Hepatocyte (in vitro differentiated cells): ENCODE measurements at regions not wholly inside any gene's neighbourhood (a gene's known extent, or its start where the extent isn't known, plus 50 kb on each side); places are given as distances from the start of the nearest gene placed in this dataset.

Experiments
- DNase-seq: peaks from one replicate; pipeline ENCODE4 v3.0.0-alpha.2; 2016; ENCODE audit warnings: low spot score
- H2AFZ ChIP-seq: fragments of 200-600 bp; sonication (generic); 2 replicates; pipeline ENCODE4 v1.6.0; 2016; ENCODE audit warnings: antibody characterized with exemption, mild to moderate bottlenecking
- H3K27ac ChIP-seq: fragments of 200-600 bp; sonication (generic); 2 replicates; pipeline ENCODE4 v1.5.1; 2016; ENCODE audit warnings: mild to moderate bottlenecking
- H3K27me3 ChIP-seq: fragments of 200-600 bp; sonication (generic); 2 replicates; pipeline ENCODE4 v1.6.1; 2016
- H3K36me3 ChIP-seq: fragments of 200-600 bp; sonication (generic); replicated peaks from 2 replicates; pipeline ENCODE4 v1.5.1; 2016; ENCODE audit warnings: low read depth; ENCODE audit not compliant: insufficient read depth
- H3K4me1 ChIP-seq: fragments of 200-600 bp; sonication (generic); 2 replicates; pipeline ENCODE4 v1.5.1; 2016; ENCODE audit warnings: mild to moderate bottlenecking, moderate library complexity; ENCODE audit not compliant: insufficient read depth
- H3K4me2 ChIP-seq: fragments of 200-600 bp; sonication (generic); 2 replicates; pipeline ENCODE4 v1.6.0; 2016
- H3K4me3 ChIP-seq: fragments of 200-600 bp; sonication (generic); 2 replicates; pipeline ENCODE4 v1.5.1; 2016; ENCODE audit warnings: mild to moderate bottlenecking
- H3K79me2 ChIP-seq: fragments of 200-600 bp; sonication (generic); 2 replicates; pipeline ENCODE4 v1.6.0; 2017; ENCODE audit warnings: mild to moderate bottlenecking
- H3K9me2 ChIP-seq: fragments of 200-600 bp; sonication (generic); replicated peaks from 2 replicates; pipeline ENCODE4 v1.6.0; 2017; ENCODE audit warnings: mild to moderate bottlenecking; ENCODE audit not compliant: insufficient read depth
- H3K9me3 ChIP-seq: fragments of 200-600 bp; sonication (generic); 2 replicates; pipeline ENCODE4 v1.5.1; 2016; ENCODE audit warnings: low read depth, mild to moderate bottlenecking
- H4K20me1 ChIP-seq: fragments of 200-600 bp; sonication (generic); 2 replicates; pipeline ENCODE4 v1.6.0; 2016; ENCODE audit warnings: mild to moderate bottlenecking; ENCODE audit not compliant: insufficient read depth, poor library complexity, severe bottlenecking
- EZH2 ChIP-seq: fragments of 200-600 bp; sonication (generic); IDR thresholded peaks from 2 replicates; pipeline ENCODE4 v1.6.1; 2016; ENCODE audit warnings: antibody characterized with exemption, mild to moderate bottlenecking, borderline replicate concordance
- EZH2phosphoT487 ChIP-seq: fragments of 200-600 bp; sonication (generic); IDR thresholded peaks from one replicate; pipeline ENCODE4 v1.6.1; 2018; ENCODE audit warnings: antibody characterized with exemption, mild to moderate bottlenecking, low read depth, moderate library complexity; ENCODE audit not compliant: unreplicated experiment, severe bottlenecking
- WGBS: methylation state at CpG from one replicate; pipeline ENCODE4 v1.1.6; 2016; ENCODE audit warnings: low lambda C conversion rate; ENCODE audit errors: missing lambda C conversion rate; 5-methylcytosine and 5-hydroxymethylcytosine counted together
- TF ChIP-seq, protein P1 (sequence below): fragments of 200-600 bp; sonication (generic); IDR thresholded peaks from 2 replicates; pipeline ENCODE4 v1.5.1; 2016; ENCODE audit warnings: antibody characterized with exemption, mild to moderate bottlenecking; ENCODE audit not compliant: poor library complexity

DNA sequence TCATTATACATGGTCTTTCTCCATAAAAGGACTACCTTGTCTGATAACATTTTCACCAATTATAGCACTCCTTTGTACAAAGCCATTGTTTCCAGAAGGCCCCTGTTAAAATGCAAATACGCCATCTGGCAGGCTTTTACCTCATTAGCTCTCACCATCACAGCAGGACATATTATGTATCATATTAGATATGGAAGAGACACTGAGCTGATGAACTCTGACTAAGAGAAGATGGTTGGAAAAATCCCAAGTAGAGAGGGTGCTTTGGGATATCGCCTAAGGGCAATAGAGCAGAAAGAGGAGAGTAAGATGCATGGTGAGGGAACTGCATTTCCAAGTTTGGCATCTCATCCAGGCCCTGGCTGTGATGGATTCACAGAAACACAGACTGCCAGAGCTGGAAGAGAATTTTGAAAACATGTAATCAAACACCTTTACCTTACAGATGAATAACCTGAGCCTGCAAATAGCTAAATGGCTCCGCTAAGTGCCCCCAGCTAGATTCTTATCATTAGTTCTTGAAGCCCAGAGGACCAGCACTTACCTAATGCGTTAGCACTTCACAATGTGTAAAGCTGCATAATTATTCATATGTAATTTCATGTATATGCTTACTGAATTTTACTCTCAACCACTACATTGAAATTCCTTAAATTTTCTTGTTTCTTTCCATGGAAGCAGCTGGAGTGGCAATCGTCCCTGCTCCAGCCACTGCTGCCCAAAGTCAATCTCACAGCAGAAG, 393.6 kb upstream of the IZUMO3 start:
- H3K9me3 ChIP-seq, result no peaks in the 10 kb centered on the region
- no peak overlapping the region for H3K4me2 ChIP-seq
- no peak overlapping the region for H3K27ac ChIP-seq
- no peaks in the 10 kb centered on the region for H3K9me2 ChIP-seq
- H3K27me3 ChIP-seq, result no peaks in the 10 kb centered on the region
- TF ChIP-seq EZH2 (no peak), EZH2phosphoT487 (no peak)
- TF ChIP-seq, protein P1, sequence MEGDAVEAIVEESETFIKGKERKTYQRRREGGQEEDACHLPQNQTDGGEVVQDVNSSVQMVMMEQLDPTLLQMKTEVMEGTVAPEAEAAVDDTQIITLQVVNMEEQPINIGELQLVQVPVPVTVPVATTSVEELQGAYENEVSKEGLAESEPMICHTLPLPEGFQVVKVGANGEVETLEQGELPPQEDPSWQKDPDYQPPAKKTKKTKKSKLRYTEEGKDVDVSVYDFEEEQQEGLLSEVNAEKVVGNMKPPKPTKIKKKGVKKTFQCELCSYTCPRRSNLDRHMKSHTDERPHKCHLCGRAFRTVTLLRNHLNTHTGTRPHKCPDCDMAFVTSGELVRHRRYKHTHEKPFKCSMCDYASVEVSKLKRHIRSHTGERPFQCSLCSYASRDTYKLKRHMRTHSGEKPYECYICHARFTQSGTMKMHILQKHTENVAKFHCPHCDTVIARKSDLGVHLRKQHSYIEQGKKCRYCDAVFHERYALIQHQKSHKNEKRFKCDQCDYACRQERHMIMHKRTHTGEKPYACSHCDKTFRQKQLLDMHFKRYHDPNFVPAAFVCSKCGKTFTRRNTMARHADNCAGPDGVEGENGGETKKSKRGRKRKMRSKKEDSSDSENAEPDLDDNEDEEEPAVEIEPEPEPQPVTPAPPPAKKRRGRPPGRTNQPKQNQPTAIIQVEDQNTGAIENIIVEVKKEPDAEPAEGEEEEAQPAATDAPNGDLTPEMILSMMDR, result no peak
- no peak for DNase-seq
- WGBS, result 73% methylated on average over 5 of the region's 5 CpGs
- H3K4me3 ChIP-seq, result no peak overlapping the region
- no peaks in the 10 kb centered on the region for H3K79me2 ChIP-seq
- no peaks in the 10 kb centered on the region for H3K4me1 ChIP-seq
- H3K36me3 ChIP-seq, result no peaks in the 10 kb centered on the region
- H2AFZ ChIP-seq, result no peak overlapping the region
- H4K20me1 ChIP-seq, result no peaks in the 10 kb centered on the region

DNA sequence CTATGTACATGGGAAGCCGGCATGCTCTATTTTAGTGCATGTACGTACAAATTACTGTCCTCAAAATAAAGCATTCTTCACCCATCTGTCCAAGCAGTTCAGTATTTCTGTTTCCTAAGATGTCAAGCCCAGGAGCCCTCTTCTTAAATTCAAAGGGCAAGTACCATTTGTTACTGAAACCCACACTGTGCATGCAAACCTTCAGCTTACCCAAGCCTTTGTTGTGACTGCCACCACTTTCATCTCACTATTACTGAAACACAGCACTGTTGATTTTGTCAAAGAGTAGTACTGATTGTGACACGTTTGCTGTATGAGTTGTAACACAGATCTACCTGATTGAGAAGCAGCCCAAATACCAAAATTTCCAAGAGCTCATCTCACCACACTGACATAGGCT, 390.4 kb upstream of the IZUMO3 start:
- H3K27ac ChIP-seq, result no peak overlapping the region
- DNase-seq, result no peak
- no peak for TF ChIP-seq EZH2
- TF ChIP-seq EZH2phosphoT487, result no peak
- TF ChIP-seq, protein P1, result no peak
- H3K36me3 ChIP-seq, result no peaks in the 10 kb centered on the region
- H3K9me2 ChIP-seq, result no peaks in the 10 kb centered on the region
- no peaks in the 10 kb centered on the region for H3K4me1 ChIP-seq
- H3K4me3 ChIP-seq, result no peak overlapping the region
- H3K27me3 ChIP-seq, result no peaks in the 10 kb centered on the region
- no peak overlapping the region for H3K4me2 ChIP-seq
- H2AFZ ChIP-seq, result no peak overlapping the region
- H3K79me2 ChIP-seq, result no peaks in the 10 kb centered on the region
- H4K20me1 ChIP-seq, result no peaks in the 10 kb centered on the region
- WGBS, result 89% methylated on average over 3 of the region's 3 CpGs
- no peaks in the 10 kb centered on the region for H3K9me3 ChIP-seq

GRCh38 chr9:24932785-24933184, 387.1 kb upstream of the IZUMO3 start:
- Histone ChIP-seq H3K79me2 (no peaks in the 10 kb centered on the region), H3K4me1 (no peaks in the 10 kb centered on the region), H3K27ac (no peak overlapping the region), H2AFZ (no peak overlapping the region), H3K36me3 (no peaks in the 10 kb centered on the region), H3K9me2 (no peaks in the 10 kb centered on the region), H3K9me3 (no peaks in the 10 kb centered on the region), H3K4me2 (no peak overlapping the region), H3K4me3 (no peak overlapping the region), H3K27me3 (no peaks in the 10 kb centered on the region), H4K20me1 (no peaks in the 10 kb centered on the region)
- no peak for DNase-seq
- TF ChIP-seq, protein P1, result no peak
- no peak for TF ChIP-seq EZH2phosphoT487
- TF ChIP-seq EZH2, result no peak
- 90% methylated on average over 2 of the region's 2 CpGs for WGBS

DNA sequence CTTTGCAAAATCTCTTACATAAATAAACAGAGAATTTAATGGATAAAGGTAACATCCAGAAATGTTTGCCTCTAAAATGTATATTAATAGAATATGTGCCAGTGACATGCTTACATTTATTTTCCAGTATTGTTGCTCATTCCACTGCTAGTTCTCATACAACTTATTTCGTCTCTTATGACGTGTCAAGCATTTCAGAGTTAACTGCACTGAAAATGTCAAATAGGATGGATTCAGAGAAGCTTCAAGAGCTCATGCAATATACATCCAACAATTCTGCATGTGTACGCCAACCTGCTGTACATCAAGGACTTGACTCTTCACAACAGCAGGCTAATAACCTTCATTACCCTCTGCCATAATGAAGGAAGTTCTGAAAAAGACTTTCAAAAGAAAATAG, 386.2 kb upstream of the IZUMO3 start:
- Histone ChIP-seq H3K9me3 (no peaks in the 10 kb centered on the region), H2AFZ (no peak overlapping the region), H3K27ac (no peak overlapping the region), H3K79me2 (no peaks in the 10 kb centered on the region), H3K27me3 (no peaks in the 10 kb centered on the region), H3K4me3 (no peak overlapping the region), H4K20me1 (no peaks in the 10 kb centered on the region), H3K4me1 (no peaks in the 10 kb centered on the region), H3K9me2 (no peaks in the 10 kb centered on the region), H3K36me3 (no peaks in the 10 kb centered on the region), H3K4me2 (no peak overlapping the region)
- TF ChIP-seq, protein P1, result no peak
- no peak for TF ChIP-seq EZH2phosphoT487
- no peak for TF ChIP-seq EZH2
- no peak for DNase-seq
- WGBS, result 59% methylated on average over 3 of the region's 3 CpGs
